IMR-90 (cell line): ENCODE measurements at regions not wholly inside any gene's neighbourhood (a gene's known extent, or its start where the extent isn't known, plus 50 kb on each side); places are given as distances from the start of the nearest gene placed in this dataset.

Experiments used
- ATAC-seq: fragments of 200-7000 bp; cut with Tn5 transposase; 2 replicates; pipeline ENCODE4 v1.9.1; 2020; ENCODE audit warnings: low read depth, mild to moderate bottlenecking, moderate library complexity
- BruUV-seq: library from RNA; stranded (reverse); fragments of 400-500 nt; replicated peaks from 2 replicates; lab custom pipeline; 2021; lab: Mats Ljungman, UMichigan
- CTCF ChIA-PET: fragments of 300-600 bp; formaldehyde crosslinking; extraction: SDS; loops from one replicate; lab custom pipeline; 2021; ENCODE audit warnings: antibody characterized with exemption; lab: Yijun Ruan, JAX
- POLR2A ChIA-PET: fragments of 300-600 bp; sonication (Branson Sonifier 250); formaldehyde crosslinking; loops from one replicate; lab custom pipeline; 2022; ENCODE audit warnings: antibody characterized with exemption; ENCODE audit not compliant: unreplicated experiment; lab: Charles Lee
- DNase-seq: peaks from one replicate; pipeline ENCODE4 v3.0.0; 2013
- H2AFZ ChIP-seq: replicated peaks from 2 replicates; pipeline ENCODE3; 2013; ENCODE audit warnings: low read length, mild to moderate bottlenecking; ENCODE audit not compliant: poor library complexity
- H2AK5ac ChIP-seq: 2 replicates; pipeline ENCODE4 v1.6.1; 2013; ENCODE audit warnings: low read depth, low read length, inconsistent platforms
- H2AK9ac ChIP-seq: replicated peaks from 2 replicates; pipeline ENCODE3; 2013; ENCODE audit warnings: mild to moderate bottlenecking, low read depth, low read length, moderate library complexity; ENCODE audit not compliant: poor library complexity
- H2BK120ac ChIP-seq: 2 replicates; pipeline ENCODE4 v1.6.1; 2013; ENCODE audit warnings: low read depth, low read length, inconsistent platforms
- H2BK15ac ChIP-seq: 3 replicates; pipeline ENCODE4 v1.6.1; 2013; ENCODE audit warnings: low read depth, low read length, inconsistent platforms
- H2BK20ac ChIP-seq: 2 replicates; pipeline ENCODE4 v1.6.1; 2013; ENCODE audit warnings: low read depth, mild to moderate bottlenecking, inconsistent platforms, low read length, moderate library complexity
- H2BK5ac ChIP-seq: 2 replicates; pipeline ENCODE4 v1.6.1; 2013; ENCODE audit warnings: mild to moderate bottlenecking, low read depth, low read length, inconsistent platforms; ENCODE audit not compliant: poor library complexity, severe bottlenecking
- H3K14ac ChIP-seq: replicated peaks from 2 replicates; pipeline ENCODE4 v1.6.1; 2013; ENCODE audit warnings: low read depth, low read length, inconsistent platforms
- H3K18ac ChIP-seq: 2 replicates; pipeline ENCODE4 v1.6.1; 2013; ENCODE audit warnings: low read depth, low read length, control low read depth
- H3K23ac ChIP-seq: 2 replicates; pipeline ENCODE4 v1.6.1; 2013; ENCODE audit warnings: low read depth, low read length, inconsistent platforms
- H3K27ac ChIP-seq: 2 replicates; pipeline ENCODE4 v1.5.1; 2013; ENCODE audit warnings: mild to moderate bottlenecking, control low read depth, low read length; ENCODE audit not compliant: insufficient read depth
- H3K27me3 ChIP-seq: 2 replicates; pipeline ENCODE4 v1.6.1; 2013; ENCODE audit warnings: low read length; ENCODE audit not compliant: control insufficient read depth, insufficient read depth
- H3K36me3 ChIP-seq: 2 replicates; pipeline ENCODE4 v1.6.1; 2013; ENCODE audit warnings: low read length, mixed read lengths; ENCODE audit not compliant: control insufficient read depth, insufficient read depth
- H3K4ac ChIP-seq: 2 replicates; pipeline ENCODE4 v1.6.1; 2013; ENCODE audit warnings: low read depth, low read length, inconsistent platforms
- H3K4me1 ChIP-seq: 2 replicates; pipeline ENCODE4 v1.6.1; 2013; ENCODE audit warnings: low read length, mixed read lengths; ENCODE audit not compliant: control insufficient read depth, insufficient read depth
- H3K4me2 ChIP-seq: 2 replicates; pipeline ENCODE4 v1.6.1; 2013; ENCODE audit warnings: low read depth, mild to moderate bottlenecking, control low read depth, low read length, moderate library complexity
- H3K4me3 ChIP-seq: 2 replicates; pipeline ENCODE4 v1.5.1; 2013; ENCODE audit warnings: low read depth, mild to moderate bottlenecking, control low read depth, low read length, moderate library complexity; ENCODE audit not compliant: insufficient read depth
- H3K56ac ChIP-seq: 2 replicates; pipeline ENCODE4 v1.6.1; 2013; ENCODE audit warnings: low read length, inconsistent platforms; ENCODE audit not compliant: insufficient read depth; ENCODE audit errors: extremely low read depth
- H3K79me1 ChIP-seq, 2 experiments: 2 replicates each; pipeline ENCODE4 v1.6.1; 2013; ENCODE audit warnings: low read length in 2 of 2, inconsistent platforms in 1 of 2, low read depth in 1 of 2
- H3K9ac ChIP-seq: 2 replicates; pipeline ENCODE4 v1.6.1; 2013; ENCODE audit warnings: low read depth, low read length, control low read depth
- H3K9me1 ChIP-seq: 2 replicates; pipeline ENCODE4 v1.6.1; 2013; ENCODE audit warnings: low read length, inconsistent platforms; ENCODE audit not compliant: insufficient read depth
- H3K9me3 ChIP-seq: 2 replicates; pipeline ENCODE4 v1.6.1; 2013; ENCODE audit warnings: low read length; ENCODE audit not compliant: control insufficient read depth, insufficient read depth
- H4K20me1 ChIP-seq: 2 replicates; pipeline ENCODE4 v1.6.1; 2013; ENCODE audit warnings: low read length, inconsistent platforms; ENCODE audit not compliant: insufficient read depth
- H4K5ac ChIP-seq: 2 replicates; pipeline ENCODE4 v1.6.1; 2013; ENCODE audit warnings: mild to moderate bottlenecking, low read depth, low read length, control low read depth
- H4K8ac ChIP-seq, 2 experiments: 2 replicates each; pipeline ENCODE4 v1.6.1; 2013; ENCODE audit warnings: low read depth in 2 of 2, low read length in 2 of 2, control low read depth in 1 of 2, inconsistent platforms in 1 of 2
- H4K91ac ChIP-seq: 2 replicates; pipeline ENCODE4 v1.6.1; 2013; ENCODE audit warnings: low read depth, low read length, inconsistent platforms; ENCODE audit not compliant: insufficient read depth
- POLR2A ChIP-seq: IDR thresholded peaks from 2 replicates; pipeline ENCODE4 v1.6.1; 2012; ENCODE audit warnings: mild to moderate bottlenecking, low read depth, low read length
- RCOR1 ChIP-seq: IDR thresholded peaks from 2 replicates; pipeline ENCODE4 v1.6.1; 2012; ENCODE audit warnings: mild to moderate bottlenecking, low read length, improper control_type of control experiment; ENCODE audit not compliant: insufficient replicate concordance
- WGBS, 2 experiments: methylation state at CpG; one replicate each; pipeline versions ENCODE4 v1.1.5 to v1.1.7; 2013; ENCODE audit warnings: missing lambda C conversion rate in 2 of 2; ENCODE audit not compliant: insufficient read length in 1 of 2; ENCODE audit errors: extremely low coverage in 2 of 2; 5-methylcytosine and 5-hydroxymethylcytosine counted together
- dilution Hi-C: fragments of 300-500 bp; cut with HindIII; formaldehyde crosslinking; loops from one replicate; pipeline ENCODE4 v1.14.3; 2018; ENCODE audit warnings: low sequenced_read_pairs; ENCODE audit not compliant: unreplicated experiment
- in situ Hi-C: fragments of 300-500 bp; cut with MboI; formaldehyde crosslinking; loops from 3 replicates; pipeline ENCODE4 v1.14.3; 2019; ENCODE audit warnings: low sequenced_read_pairs, inconsistent platforms, mixed read lengths
- intact Hi-C: fragments of 100-400 bp; cut with micrococcal nuclease; formaldehyde crosslinking; loops from 2 replicates; pipeline ENCODE4 v1.10.0; 2022
- TF ChIP-seq, protein P1 (sequence below): fragments of 150-350 bp; IDR thresholded peaks from 2 replicates; pipeline ENCODE4 v1.6.1; 2016; ENCODE audit warnings: low read depth, mild to moderate bottlenecking, low read length, moderate library complexity, borderline replicate concordance

DNA sequence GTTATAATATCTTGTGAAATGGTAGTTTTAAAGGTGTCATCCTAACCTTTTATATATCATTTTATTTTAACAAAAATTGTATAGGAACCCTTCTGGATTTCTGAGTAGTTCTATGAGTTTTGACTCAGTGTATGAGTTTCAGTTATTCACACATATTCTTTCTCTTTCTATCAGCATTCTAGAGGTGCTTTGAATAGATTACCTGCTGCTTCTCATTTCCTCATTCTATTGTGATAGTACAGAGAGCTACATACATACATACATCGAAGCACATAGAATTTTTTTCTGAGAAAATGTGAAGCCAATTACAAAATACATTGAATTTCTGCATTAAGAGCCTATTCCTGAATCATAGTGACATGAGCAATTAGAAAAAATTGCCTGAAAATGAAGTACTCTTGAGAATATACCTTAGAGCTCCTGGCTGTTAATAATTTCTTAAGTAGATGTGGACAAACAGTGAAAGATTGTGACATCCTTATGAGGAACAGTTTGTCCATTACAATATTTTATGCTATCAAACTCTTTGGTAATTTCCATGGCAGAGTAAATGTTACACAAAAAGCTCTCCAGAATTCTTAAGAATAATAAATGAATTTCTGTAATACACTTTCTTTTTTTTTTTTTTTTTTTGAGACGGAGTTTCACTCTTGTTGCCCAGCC, 556.6 kb downstream of the TRHDE start:
- TF ChIP-seq, protein P1, sequence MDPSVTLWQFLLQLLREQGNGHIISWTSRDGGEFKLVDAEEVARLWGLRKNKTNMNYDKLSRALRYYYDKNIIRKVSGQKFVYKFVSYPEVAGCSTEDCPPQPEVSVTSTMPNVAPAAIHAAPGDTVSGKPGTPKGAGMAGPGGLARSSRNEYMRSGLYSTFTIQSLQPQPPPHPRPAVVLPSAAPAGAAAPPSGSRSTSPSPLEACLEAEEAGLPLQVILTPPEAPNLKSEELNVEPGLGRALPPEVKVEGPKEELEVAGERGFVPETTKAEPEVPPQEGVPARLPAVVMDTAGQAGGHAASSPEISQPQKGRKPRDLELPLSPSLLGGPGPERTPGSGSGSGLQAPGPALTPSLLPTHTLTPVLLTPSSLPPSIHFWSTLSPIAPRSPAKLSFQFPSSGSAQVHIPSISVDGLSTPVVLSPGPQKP, result no peak
- TF ChIP-seq RCOR1, result no peak
- TF ChIP-seq POLR2A, result no peak
- Histone ChIP-seq H3K4me1 (no peaks in the 10 kb centered on the region), H4K91ac (no peak overlapping the region), H2BK15ac (no peak overlapping the region), H3K4ac (no peak overlapping the region), H4K5ac (no peak overlapping the region), H2BK120ac (no peak overlapping the region), H3K23ac (no peak overlapping the region), H2BK20ac (no peak overlapping the region), H3K18ac (no peak overlapping the region), H2AK5ac (no peak overlapping the region), H4K8ac (no peak overlapping the region), H3K4me2 (no peak overlapping the region), H3K27me3 (no peaks in the 10 kb centered on the region), H3K9me1 (no peaks in the 10 kb centered on the region), H3K9me3 (peaks cover 2% of the 10 kb centered on the region; the same call in 1 of the 2 replicates), H3K14ac (no peak overlapping the region), H2AK9ac (no peak overlapping the region), H4K20me1 (no peaks in the 10 kb centered on the region), H3K4me3 (no peak overlapping the region), H3K9ac (no peak overlapping the region), H3K79me1 (no peaks in the 10 kb centered on the region), H3K27ac (no peak overlapping the region), H2BK5ac (no peak overlapping the region), H2AFZ (no peak overlapping the region), H3K36me3 (no peaks in the 10 kb centered on the region), H3K56ac (no peak overlapping the region)
- no TSS peak for BruUV-seq
- no peak for ATAC-seq
- in situ Hi-C loops (no loop called here), dilution Hi-C loops (no loop called here), intact Hi-C loops (no loop called here)
- no CpG with 5 or more reads among the region's 2 CpGs for WGBS, 2 experiments
- ChIA-PET POLR2A (no interaction called here), CTCF (interaction anchor here (0.6 kb wide), 1 partner anchor 142 kb away, joined by 3 read pairs; no protein-coding TSS in a partner anchor)
- DNase-seq, result no peak
